Brain microvascular endothelial cell (primary cell): ENCODE measurements at regions not wholly inside any gene's neighbourhood (a gene's known extent, or its start where the extent isn't known, plus 50 kb on each side); places are given as distances from the start of the nearest gene placed in this dataset.

Source experiments
- DNase-seq: peaks from one replicate; pipeline ENCODE4 v3.0.0-alpha.2; 2020
- H3K27ac ChIP-seq: fragments of 250-450 bp; sonication (Bioruptor Pico); 2 replicates; pipeline ENCODE4 v1.5.1; 2020; ENCODE audit warnings: mild to moderate bottlenecking, moderate library complexity
- H3K27me3 ChIP-seq: fragments of 250-450 bp; sonication (Bioruptor Pico); replicated peaks from 2 replicates; pipeline ENCODE4 v1.5.1; 2020; ENCODE audit warnings: mild to moderate bottlenecking
- H3K36me3 ChIP-seq: fragments of 250-450 bp; sonication (Bioruptor Pico); replicated peaks from 2 replicates; pipeline ENCODE4 v1.5.1; 2020; ENCODE audit warnings: mild to moderate bottlenecking
- H3K4me3 ChIP-seq: 2 replicates; pipeline ENCODE4 v1.5.1; 2011; ENCODE audit warnings: low read depth, mild to moderate bottlenecking, control low read depth, low read length, moderate library complexity
- CTCF ChIP-seq: IDR thresholded peaks from 2 replicates; pipeline ENCODE4 v1.5.1; 2011; ENCODE audit warnings: low read depth, mild to moderate bottlenecking, moderate library complexity, low read length, control low read depth, inconsistent platforms; ENCODE audit errors: missing control alignments
- in situ Hi-C: cut with HindIII; loops from 2 replicates; pipeline ENCODE4 v1.10.0; 2017; ENCODE audit warnings: low sequenced_read_pairs, low pct_ligation_motif_present

- in situ Hi-C loops, result no loop called here
- no peak overlapping the region for H3K4me3 ChIP-seq
- no peaks in the 10 kb centered on the region for H3K36me3 ChIP-seq
- no peak for DNase-seq
- no peak for TF ChIP-seq CTCF
- H3K27me3 ChIP-seq, result no peaks in the 10 kb centered on the region
- H3K27ac ChIP-seq, result no peak overlapping the region
Observed at GRCh38 chr16:9322769-9323168, 231.3 kb downstream of the HAPSTR1 start.

GRCh38 chr16:9323170-9323569, 231.7 kb downstream of the HAPSTR1 start:
- Histone ChIP-seq H3K27ac (no peak overlapping the region), H3K36me3 (no peaks in the 10 kb centered on the region), H3K27me3 (no peaks in the 10 kb centered on the region), H3K4me3 (no peak overlapping the region)
- DNase-seq, result no peak
- in situ Hi-C loops, result no loop called here
- TF ChIP-seq CTCF, result no peak

- H3K36me3 ChIP-seq, result no peaks in the 10 kb centered on the region
- H3K27me3 ChIP-seq, result no peaks in the 10 kb centered on the region
- H3K27ac ChIP-seq, result no peak overlapping the region
- TF ChIP-seq CTCF, result no peak
- no peak overlapping the region for H3K4me3 ChIP-seq
- DNase-seq, result no peak
- in situ Hi-C loops, result no loop called here
Observed at GRCh38 chr16:9327253-9327652, 235.8 kb downstream of the HAPSTR1 start.

- H3K27ac ChIP-seq, result no peak overlapping the region
- no peak for TF ChIP-seq CTCF
- no peak overlapping the region for H3K4me3 ChIP-seq
- no peak for DNase-seq
- no peaks in the 10 kb centered on the region for H3K27me3 ChIP-seq
- H3K36me3 ChIP-seq, result no peaks in the 10 kb centered on the region
- in situ Hi-C loops, result no loop called here
Observed at GRCh38 chr16:9328411-9328810, 237.0 kb downstream of the HAPSTR1 start.

GRCh38 chr16:9330095-9330494, 238.7 kb downstream of the HAPSTR1 start:
- H3K27ac ChIP-seq, result no peak overlapping the region
- no peak for DNase-seq
- no peak for TF ChIP-seq CTCF
- no peaks in the 10 kb centered on the region for H3K36me3 ChIP-seq
- H3K4me3 ChIP-seq, result no peak overlapping the region
- in situ Hi-C loops, result no loop called here
- H3K27me3 ChIP-seq, result no peaks in the 10 kb centered on the region

GRCh38 chr16:9331503-9331902, 240.1 kb downstream of the HAPSTR1 start:
- no peaks in the 10 kb centered on the region for H3K27me3 ChIP-seq
- no peak for TF ChIP-seq CTCF
- in situ Hi-C loops, result no loop called here
- no peak overlapping the region for H3K27ac ChIP-seq
- H3K36me3 ChIP-seq, result no peaks in the 10 kb centered on the region
- DNase-seq, result no peak
- no peak overlapping the region for H3K4me3 ChIP-seq
